ENCODE measurements at regions not wholly inside any gene's neighbourhood (a gene's known extent, or its start where the extent isn't known, plus 50 kb on each side); places are given as distances from the start of the nearest gene placed in this dataset.

DNA sequence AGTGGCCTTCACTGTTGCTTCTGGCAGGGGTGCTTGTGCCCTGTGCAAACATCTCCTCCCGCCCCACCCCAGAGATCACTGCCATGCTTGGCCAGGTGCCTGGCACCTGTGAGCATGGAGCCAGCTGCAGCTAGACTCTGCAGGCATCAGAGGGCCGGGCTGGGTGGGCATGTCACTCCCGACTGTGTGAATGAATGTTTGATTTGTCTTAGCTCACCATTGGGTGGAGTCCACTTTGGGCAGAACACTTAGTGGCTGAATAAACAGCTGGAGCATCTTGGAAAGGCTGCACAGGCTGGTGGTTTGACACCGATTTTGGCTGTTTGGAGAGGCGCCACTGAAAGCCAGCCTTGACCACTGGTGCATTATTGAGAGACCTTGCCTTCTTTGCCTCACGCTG, 267.3 kb downstream of the DLEU7 start:
- TF ChIP-seq CTCF (IDR thresholded peaks at IDR 0.05), result no peak
- TF ChIP-seq POLR2A (IDR thresholded peaks at IDR 0.05), result no peak
- no peak for TF ChIP-seq EP300 (IDR thresholded peaks at IDR 0.05)

Data from ovary (tissue), 3 donors.